Endothelial cell of umbilical vein (primary cell): ENCODE measurements at regions not wholly inside any gene's neighbourhood (a gene's known extent, or its start where the extent isn't known, plus 50 kb on each side); places are given as distances from the start of the nearest gene placed in this dataset.

Experiments used
- BruUV-seq: library from RNA; stranded (reverse); fragments of 400-500 nt; replicated peaks from 2 replicates; lab custom pipeline; 2021; lab: Mats Ljungman, UMichigan
- CTCF ChIA-PET: fragments of 300-600, 350-600 bp; sonication (Branson Sonifier 250); formaldehyde crosslinking; loops from one replicate; lab custom pipeline; 2021; ENCODE audit warnings: antibody characterized with exemption, inconsistent platforms; lab: Charles Lee
- POLR2A ChIA-PET: fragments of 300-600, 350-600 bp; sonication (Branson Sonifier 250); formaldehyde crosslinking; loops from one replicate; lab custom pipeline; 2021; ENCODE audit warnings: antibody characterized with exemption, inconsistent platforms; lab: Charles Lee
- DNase-seq: peaks from one replicate; pipeline ENCODE4 v3.0.0-alpha.2; 2011; ENCODE audit warnings: low read depth, low spot score
- FAIRE-seq: peaks from 2 replicates; lab custom pipeline; 2011; peaks lifted over from hg19 to GRCh38; lab: Jason Lieb, UNC
- H2AFZ ChIP-seq: 2 replicates; pipeline ENCODE4 v1.6.0; 2012; ENCODE audit warnings: low read depth, low read length, control low read depth, inconsistent platforms
- H3K27ac ChIP-seq: 2 replicates; pipeline ENCODE4 v1.5.1; 2011; ENCODE audit warnings: low read depth, mild to moderate bottlenecking, control low read depth, low read length, moderate library complexity; ENCODE audit not compliant: insufficient read depth
- H3K27me3 ChIP-seq, 2 experiments: 2 replicates each; pipeline versions ENCODE4 v1.6.0 to v1.6.1; 2011; ENCODE audit warnings: low read length in 2 of 2, mixed read lengths in 1 of 2; ENCODE audit not compliant: control insufficient read depth in 2 of 2, insufficient read depth in 2 of 2
- H3K36me3 ChIP-seq, 2 experiments: 2 replicates in 1 of 2; 3 replicates in 1 of 2; pipeline ENCODE4 v1.5.1; 2011; ENCODE audit warnings: low read length in 2 of 2, mild to moderate bottlenecking in 1 of 2, moderate library complexity in 1 of 2; ENCODE audit not compliant: control insufficient read depth in 2 of 2, insufficient read depth in 2 of 2; ENCODE audit errors: extremely low read depth in 1 of 2
- H3K4me1 ChIP-seq: 3 replicates; pipeline ENCODE4 v1.5.1; 2011; ENCODE audit warnings: mild to moderate bottlenecking, low read length; ENCODE audit not compliant: control insufficient read depth, insufficient read depth; ENCODE audit errors: extremely low read depth
- H3K4me2 ChIP-seq: 2 replicates; pipeline ENCODE4 v1.6.1; 2011; ENCODE audit warnings: low read length, control low read depth, mixed read lengths; ENCODE audit not compliant: insufficient read depth
- H3K4me3 ChIP-seq, 3 experiments: fragments of 200-600 bp in 1 of 3; sonication (generic), shearing (Covaris generic) in 1 of 3; replicated peaks in 1 of 3; 2 replicates each; pipeline ENCODE4 v1.5.1; 2011 to 2016; ENCODE audit warnings: control low read depth in 3 of 3, low read length in 3 of 3, mild to moderate bottlenecking in 2 of 3, inconsistent platforms in 1 of 3, low read depth in 1 of 3, moderate library complexity in 1 of 3; ENCODE audit not compliant: insufficient read depth in 1 of 3
- H3K79me2 ChIP-seq: 2 replicates; pipeline ENCODE4 v1.6.0; 2012; ENCODE audit warnings: low read length, inconsistent platforms; ENCODE audit not compliant: control insufficient read depth, insufficient read depth
- H3K9ac ChIP-seq: replicated peaks from 2 replicates; pipeline ENCODE3; 2011; ENCODE audit warnings: low read length, control low read depth; ENCODE audit not compliant: insufficient read depth; ENCODE audit errors: extremely low read depth
- H3K9me1 ChIP-seq: replicated peaks from 3 replicates; pipeline ENCODE4 v1.6.0; 2011; ENCODE audit warnings: mild to moderate bottlenecking, low read length; ENCODE audit not compliant: control insufficient read depth, insufficient read depth; ENCODE audit errors: extremely low read depth
- H3K9me3 ChIP-seq: replicated peaks from 2 replicates; pipeline ENCODE4 v1.5.1; 2012; ENCODE audit warnings: low read length, inconsistent platforms; ENCODE audit not compliant: control insufficient read depth, insufficient read depth
- H4K20me1 ChIP-seq: replicated peaks from 2 replicates; pipeline ENCODE3; 2011; ENCODE audit warnings: mild to moderate bottlenecking, low read length; ENCODE audit not compliant: control insufficient read depth, insufficient read depth; ENCODE audit errors: extremely low read depth
- EZH2 ChIP-seq: IDR thresholded peaks from 2 replicates; pipeline ENCODE4 v1.6.1; 2012; ENCODE audit warnings: borderline replicate concordance, low read depth, mild to moderate bottlenecking, moderate library complexity, low read length, inconsistent platforms; ENCODE audit not compliant: severe bottlenecking
- FOS ChIP-seq: IDR thresholded peaks from 2 replicates; pipeline ENCODE4 v1.6.1; 2011; ENCODE audit warnings: mild to moderate bottlenecking, low read length, moderate library complexity, borderline replicate concordance; ENCODE audit not compliant: insufficient read depth
- GATA2 ChIP-seq: IDR thresholded peaks from 2 replicates; pipeline ENCODE4 v1.7.0; 2011; ENCODE audit warnings: low read depth, mild to moderate bottlenecking, moderate library complexity, mixed read lengths, low read length; ENCODE audit not compliant: insufficient read length, insufficient read depth
- JUN ChIP-seq: IDR thresholded peaks from 2 replicates; pipeline ENCODE4 v1.6.1; 2011; ENCODE audit warnings: borderline replicate concordance, low read depth; ENCODE audit not compliant: insufficient read length, insufficient read depth
- MYC ChIP-seq: IDR thresholded peaks from one replicate; pipeline ENCODE4 v1.6.1; 2011; ENCODE audit warnings: mild to moderate bottlenecking, low read depth, low read length
- POLR2A ChIP-seq: IDR thresholded peaks from 2 replicates; pipeline ENCODE4 v1.6.1; 2012; ENCODE audit warnings: low read depth, mild to moderate bottlenecking, control low read depth, low read length
- POLR2AphosphoS5 ChIP-seq: IDR thresholded peaks from 2 replicates; pipeline ENCODE4 v1.6.1; 2012; ENCODE audit warnings: low read depth, mild to moderate bottlenecking, control low read depth, low read length, moderate library complexity; ENCODE audit not compliant: insufficient read depth
- dilution Hi-C: fragments of 300-500 bp; cut with MboI; formaldehyde crosslinking; loops from one replicate; pipeline ENCODE4 v1.15.0; 2019; ENCODE audit warnings: low sequenced_read_pairs; ENCODE audit not compliant: extremely low pct_ligation_motif_present
- intact Hi-C: fragments of 100-400 bp; cut with micrococcal nuclease; formaldehyde crosslinking; loops from one replicate; pipeline ENCODE4 v1.10.0; 2022
- TF ChIP-seq, protein P1 (sequence below): IDR thresholded peaks from 2 replicates; pipeline ENCODE4 v1.6.1; 2011; ENCODE audit not compliant: insufficient read depth, insufficient read length
- TF ChIP-seq, protein P2 (sequence below), 2 donors: IDR thresholded peaks; 1 replicate in 1 of 2; 2 replicates in 1 of 2; pipeline ENCODE4 v1.5.1; 2011; ENCODE audit warnings: low read length in 2 of 2, mild to moderate bottlenecking in 2 of 2, moderate library complexity in 2 of 2, control low read depth in 1 of 2, inconsistent platforms in 1 of 2, low read depth in 1 of 2; ENCODE audit not compliant: insufficient read depth in 1 of 2; ENCODE audit errors: extremely low read depth in 1 of 2

- ChIA-PET CTCF (interaction anchor here (0.6 kb wide), 1 partner anchor 84 kb away, joined by 3 read pairs; no protein-coding TSS in a partner anchor), POLR2A (no interaction called here)
- H3K27ac ChIP-seq, result no peak overlapping the region
- no peaks in the 10 kb centered on the region for H3K36me3 ChIP-seq
- TF ChIP-seq, protein P1, sequence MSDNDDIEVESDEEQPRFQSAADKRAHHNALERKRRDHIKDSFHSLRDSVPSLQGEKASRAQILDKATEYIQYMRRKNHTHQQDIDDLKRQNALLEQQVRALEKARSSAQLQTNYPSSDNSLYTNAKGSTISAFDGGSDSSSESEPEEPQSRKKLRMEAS, result no peak
- no peak for TF ChIP-seq FOS
- TF ChIP-seq EZH2, result no peak
- TF ChIP-seq JUN, result no peak
- no peak for TF ChIP-seq GATA2
- no peak for TF ChIP-seq POLR2A
- TF ChIP-seq, protein P2, sequence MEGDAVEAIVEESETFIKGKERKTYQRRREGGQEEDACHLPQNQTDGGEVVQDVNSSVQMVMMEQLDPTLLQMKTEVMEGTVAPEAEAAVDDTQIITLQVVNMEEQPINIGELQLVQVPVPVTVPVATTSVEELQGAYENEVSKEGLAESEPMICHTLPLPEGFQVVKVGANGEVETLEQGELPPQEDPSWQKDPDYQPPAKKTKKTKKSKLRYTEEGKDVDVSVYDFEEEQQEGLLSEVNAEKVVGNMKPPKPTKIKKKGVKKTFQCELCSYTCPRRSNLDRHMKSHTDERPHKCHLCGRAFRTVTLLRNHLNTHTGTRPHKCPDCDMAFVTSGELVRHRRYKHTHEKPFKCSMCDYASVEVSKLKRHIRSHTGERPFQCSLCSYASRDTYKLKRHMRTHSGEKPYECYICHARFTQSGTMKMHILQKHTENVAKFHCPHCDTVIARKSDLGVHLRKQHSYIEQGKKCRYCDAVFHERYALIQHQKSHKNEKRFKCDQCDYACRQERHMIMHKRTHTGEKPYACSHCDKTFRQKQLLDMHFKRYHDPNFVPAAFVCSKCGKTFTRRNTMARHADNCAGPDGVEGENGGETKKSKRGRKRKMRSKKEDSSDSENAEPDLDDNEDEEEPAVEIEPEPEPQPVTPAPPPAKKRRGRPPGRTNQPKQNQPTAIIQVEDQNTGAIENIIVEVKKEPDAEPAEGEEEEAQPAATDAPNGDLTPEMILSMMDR (IDR thresholded peaks at IDR 0.05; ENCODE audit: extremely low read depth in 1 of 2, insufficient read depth in 1 of 2, low read depth in 1 of 2, low read length in 2 of 2), result no peak
- no peak for TF ChIP-seq MYC
- no peak for TF ChIP-seq POLR2AphosphoS5
- dilution Hi-C loops, result no loop called here
- H3K9ac ChIP-seq, result no peak overlapping the region
- H3K79me2 ChIP-seq, result no peaks in the 10 kb centered on the region
- H2AFZ ChIP-seq, result no peak overlapping the region
- intact Hi-C loops, result no loop called here
- H3K9me1 ChIP-seq, result no peaks in the 10 kb centered on the region
- H3K4me3 ChIP-seq, result no peak overlapping the region
- no peaks in the 10 kb centered on the region for H3K9me3 ChIP-seq
- DNase-seq, result no peak
- H3K27me3 ChIP-seq, result no peaks in the 10 kb centered on the region
- FAIRE-seq, result no peak
- H3K4me1 ChIP-seq, result no peaks in the 10 kb centered on the region
- no TSS peak for BruUV-seq
- H3K4me2 ChIP-seq, result no peak overlapping the region
- H4K20me1 ChIP-seq, result no peaks in the 10 kb centered on the region
These were observed 63.5 kb downstream of the CHST2 start for GRCh38 chr3:143182866-143183664.
